Astrocyte of the spinal cord (primary cell): ENCODE measurements at regions not wholly inside any gene's neighbourhood (a gene's known extent, or its start where the extent isn't known, plus 50 kb on each side); places are given as distances from the start of the nearest gene placed in this dataset.
"Not testable (repeated sequence)": the region's sequence is repeated elsewhere in the genome, so short reads cannot be mapped to it uniquely, and the experiment has no call there.

ENCODE experiments used
- DNase-seq: peaks from one replicate; pipeline ENCODE4 v3.0.0; 2011; ENCODE audit warnings: low read depth, low spot score
- H3K4me3 ChIP-seq: 2 replicates; pipeline ENCODE4 v1.5.1; 2011; ENCODE audit warnings: low read depth, mild to moderate bottlenecking, low read length, moderate library complexity
- in situ Hi-C: cut with HindIII; loops from 2 replicates; pipeline ENCODE4 v1.10.0; 2017; ENCODE audit warnings: low sequenced_read_pairs
- TF ChIP-seq, protein P1 (sequence below): IDR thresholded peaks from 2 replicates; pipeline ENCODE4 v1.5.1; 2012; ENCODE audit warnings: low read depth, mild to moderate bottlenecking, low read length, inconsistent platforms

DNA sequence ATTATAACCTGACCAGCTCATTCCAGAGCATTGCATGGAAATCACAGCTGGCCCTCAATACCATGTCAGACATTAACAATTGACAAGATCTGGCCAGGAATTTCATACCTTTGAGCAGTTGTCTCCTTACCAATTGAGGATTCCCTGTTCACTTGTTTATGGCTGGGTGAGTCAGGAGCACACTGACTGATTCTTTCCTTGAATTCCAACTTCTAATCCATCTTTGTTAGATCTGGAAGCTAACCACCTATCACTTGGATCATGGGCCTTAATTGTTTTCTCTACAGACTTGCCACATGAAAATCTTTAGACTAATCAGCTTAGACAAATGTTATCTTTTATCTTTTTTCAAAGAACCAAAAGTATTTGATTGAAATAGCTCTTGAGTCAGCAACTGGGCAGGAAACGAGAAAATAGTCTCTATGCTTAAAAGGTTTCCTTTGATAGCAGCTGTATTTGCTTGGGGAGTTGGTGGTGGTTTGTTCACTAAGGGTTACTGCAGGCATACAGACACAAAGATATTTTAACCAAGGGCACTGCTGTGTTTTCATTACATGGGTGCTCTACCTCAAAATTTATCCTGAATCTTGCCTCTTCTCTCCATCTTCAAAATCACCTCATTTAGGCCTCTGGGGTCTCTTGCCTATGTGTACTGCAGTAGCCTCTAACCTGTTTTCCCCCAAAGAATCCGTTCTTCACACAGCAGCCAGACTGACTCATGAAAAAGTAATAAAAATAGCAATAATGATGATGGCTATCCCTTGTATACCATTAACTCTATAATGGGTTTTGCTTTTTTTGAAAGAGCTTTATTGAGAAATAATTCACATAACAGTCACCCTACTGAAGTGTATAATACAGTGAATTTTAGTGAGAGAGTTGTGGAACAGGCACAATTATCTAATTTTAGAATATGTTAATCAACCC is 197.0 kb upstream of the NMUR2 start:
- in situ Hi-C loops, result no loop called here
- H3K4me3 ChIP-seq, result no peak overlapping the region
- no peak for DNase-seq
- TF ChIP-seq, protein P1, sequence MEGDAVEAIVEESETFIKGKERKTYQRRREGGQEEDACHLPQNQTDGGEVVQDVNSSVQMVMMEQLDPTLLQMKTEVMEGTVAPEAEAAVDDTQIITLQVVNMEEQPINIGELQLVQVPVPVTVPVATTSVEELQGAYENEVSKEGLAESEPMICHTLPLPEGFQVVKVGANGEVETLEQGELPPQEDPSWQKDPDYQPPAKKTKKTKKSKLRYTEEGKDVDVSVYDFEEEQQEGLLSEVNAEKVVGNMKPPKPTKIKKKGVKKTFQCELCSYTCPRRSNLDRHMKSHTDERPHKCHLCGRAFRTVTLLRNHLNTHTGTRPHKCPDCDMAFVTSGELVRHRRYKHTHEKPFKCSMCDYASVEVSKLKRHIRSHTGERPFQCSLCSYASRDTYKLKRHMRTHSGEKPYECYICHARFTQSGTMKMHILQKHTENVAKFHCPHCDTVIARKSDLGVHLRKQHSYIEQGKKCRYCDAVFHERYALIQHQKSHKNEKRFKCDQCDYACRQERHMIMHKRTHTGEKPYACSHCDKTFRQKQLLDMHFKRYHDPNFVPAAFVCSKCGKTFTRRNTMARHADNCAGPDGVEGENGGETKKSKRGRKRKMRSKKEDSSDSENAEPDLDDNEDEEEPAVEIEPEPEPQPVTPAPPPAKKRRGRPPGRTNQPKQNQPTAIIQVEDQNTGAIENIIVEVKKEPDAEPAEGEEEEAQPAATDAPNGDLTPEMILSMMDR, result no peak

DNA sequence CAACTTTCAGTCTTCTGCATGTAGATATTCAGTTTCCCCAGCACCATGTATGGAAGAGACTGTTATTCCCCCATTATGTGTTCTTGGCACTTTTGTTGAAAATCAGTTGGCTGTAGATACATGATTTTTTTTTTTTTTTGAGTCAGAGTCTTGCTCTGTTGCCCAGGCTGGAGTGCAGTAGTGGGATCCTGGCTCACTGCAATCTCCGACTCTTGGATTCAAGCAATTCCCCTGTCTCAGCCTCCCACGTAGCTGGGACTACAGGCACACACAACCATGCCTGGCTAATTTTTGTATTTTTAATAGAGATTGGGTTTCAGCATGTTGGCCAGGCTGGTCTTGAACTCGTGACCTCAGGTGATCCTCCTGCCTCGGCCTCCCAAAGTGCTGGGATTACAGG is 201.0 kb upstream of the NMUR2 start:
- H3K4me3 ChIP-seq, in situ Hi-C loops, DNase-seq: not testable (repeated sequence)

DNA sequence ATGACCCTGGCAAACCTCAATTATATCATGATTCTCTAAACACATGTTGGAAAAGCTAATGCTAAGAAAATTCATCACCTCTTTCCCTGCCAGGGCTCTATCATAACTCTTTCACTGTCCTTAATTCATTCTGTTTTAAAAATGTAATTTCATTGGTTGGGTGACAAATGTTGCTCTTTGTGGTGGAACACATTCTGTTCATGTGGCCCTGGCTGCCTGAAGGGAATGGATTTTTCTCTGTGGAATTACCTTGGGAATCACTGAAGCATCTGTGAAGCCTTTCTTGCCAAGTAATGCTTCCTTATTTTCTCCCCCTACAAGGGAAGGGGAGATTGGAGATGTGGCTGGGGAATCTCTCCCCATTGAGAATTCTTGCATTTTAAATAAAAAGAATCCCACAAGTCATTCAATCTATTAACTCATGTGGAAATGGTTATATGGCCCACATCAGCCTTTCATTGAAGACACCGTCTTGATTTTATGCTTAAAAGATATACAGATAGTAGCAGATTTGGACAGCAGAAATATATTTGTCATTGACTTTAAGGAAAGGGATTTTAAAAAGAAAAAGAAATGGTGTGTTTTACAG is 201.8 kb upstream of the NMUR2 start:
- H3K4me3 ChIP-seq, result no peak overlapping the region
- TF ChIP-seq, protein P1, result no peak
- no peak for DNase-seq
- in situ Hi-C loops, result no loop called here

DNA sequence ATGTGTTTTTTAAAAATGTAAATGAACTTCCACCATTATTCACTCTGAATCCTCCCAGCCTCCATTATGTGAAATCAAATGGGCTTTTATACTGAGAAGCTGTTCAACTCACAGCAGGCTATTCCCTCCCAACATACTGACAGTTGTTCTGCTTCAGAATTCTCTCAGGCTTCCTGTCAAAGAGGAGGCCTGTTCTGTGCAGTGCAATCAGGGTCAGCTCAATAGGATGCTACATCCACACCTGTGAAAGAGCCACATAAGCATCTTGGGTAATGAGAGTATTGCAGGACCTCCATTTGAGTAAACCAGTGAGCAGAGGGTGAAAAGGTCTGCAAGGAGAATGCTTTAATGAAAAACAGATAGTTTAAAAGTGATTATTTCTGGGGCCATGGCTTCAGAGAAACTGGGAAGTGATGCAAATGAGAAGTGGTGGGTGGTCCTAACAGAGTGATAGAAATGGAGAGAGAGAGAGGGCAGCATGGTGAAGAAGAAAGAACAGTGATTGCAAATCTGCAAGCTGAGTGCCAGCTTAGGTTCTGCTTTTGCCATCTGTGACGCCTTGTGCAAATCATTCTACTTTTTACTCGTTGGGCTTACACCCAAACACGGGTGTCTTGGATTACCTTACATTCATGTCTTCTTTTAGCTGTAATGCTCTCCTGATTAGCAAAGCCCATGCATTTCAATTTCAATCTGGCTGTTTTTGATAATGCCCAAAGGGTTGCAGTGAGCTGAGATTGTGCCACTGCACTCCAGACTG is 202.5 kb upstream of the NMUR2 start:
- no peak for DNase-seq
- TF ChIP-seq, protein P1, result no peak
- in situ Hi-C loops, result no loop called here
- H3K4me3 ChIP-seq, result no peak overlapping the region

DNA sequence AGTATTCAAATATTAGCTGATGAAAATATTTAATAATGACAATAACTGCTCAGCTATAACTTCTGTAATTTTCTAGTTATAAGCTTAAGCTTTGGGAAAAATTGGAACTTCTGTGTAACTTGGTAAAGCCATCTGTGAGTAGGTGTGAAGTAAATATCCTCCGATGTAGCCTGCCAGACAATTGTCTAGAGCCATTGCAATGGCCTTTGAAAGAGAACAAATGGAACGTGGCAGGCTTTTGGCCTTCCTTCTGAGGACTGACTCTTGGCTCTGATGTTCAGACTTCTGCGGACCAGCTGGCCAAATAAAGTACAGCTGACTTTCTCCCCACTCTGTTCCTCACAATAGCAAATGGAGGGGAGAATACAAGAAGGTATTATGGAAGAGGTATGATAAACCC is 203.4 kb upstream of the NMUR2 start:
- in situ Hi-C loops, result no loop called here
- no peak for DNase-seq
- H3K4me3 ChIP-seq, result no peak overlapping the region
- TF ChIP-seq, protein P1, result no peak

DNA sequence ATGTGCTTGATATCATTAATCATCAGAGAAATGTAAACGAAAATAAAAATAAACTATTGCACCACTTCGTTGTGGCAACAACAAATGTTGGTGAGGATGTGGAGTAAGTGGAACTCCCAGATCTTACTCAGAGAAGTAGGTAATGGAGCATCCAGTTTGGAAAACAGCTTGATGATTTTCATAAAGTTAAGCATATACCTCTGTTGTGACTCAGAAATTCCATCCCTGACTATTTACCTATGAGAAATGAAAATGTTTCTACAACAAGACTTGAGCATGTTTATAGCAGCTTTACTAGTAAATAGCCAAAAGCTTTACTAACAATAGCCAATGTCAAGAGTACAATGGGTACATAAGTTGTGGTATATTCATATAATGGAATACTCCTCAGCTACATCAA is 214.7 kb upstream of the NMUR2 start:
- TF ChIP-seq, protein P1, result no peak
- no peak overlapping the region for H3K4me3 ChIP-seq
- in situ Hi-C loops, result no loop called here
- no peak for DNase-seq
